ENCODE measurements at regions not wholly inside any gene's neighbourhood (a gene's known extent, or its start where the extent isn't known, plus 50 kb on each side); places are given as distances from the start of the nearest gene placed in this dataset.

- DNase-seq (ENCODE audit: low read depth), result no peak
- no peak overlapping the region for H3K4me3 ChIP-seq (ENCODE audit: low read depth, low read length)
- no peak for TF ChIP-seq CTCF (conservative IDR thresholded peaks at IDR 0.05; ENCODE audit: low read depth, low read length)
Observed at GRCh38 chr1:239151937-239152336, 234.4 kb upstream of the CHRM3 start.

- DNase-seq (ENCODE audit: low read depth), result no peak
- TF ChIP-seq CTCF (conservative IDR thresholded peaks at IDR 0.05; ENCODE audit: low read depth, low read length), result no peak
- H3K4me3 ChIP-seq (ENCODE audit: low read depth, low read length), result no peak overlapping the region
Observed at GRCh38 chr1:239140968-239141367, 245.4 kb upstream of the CHRM3 start.

GRCh38 chr1:239139801-239140200, 246.6 kb upstream of the CHRM3 start:
- H3K4me3 ChIP-seq (ENCODE audit: low read depth, low read length), result no peak overlapping the region
- no peak for DNase-seq (ENCODE audit: low read depth)
- TF ChIP-seq CTCF (conservative IDR thresholded peaks at IDR 0.05; ENCODE audit: low read depth, low read length), result no peak

- no peak for TF ChIP-seq CTCF (conservative IDR thresholded peaks at IDR 0.05; ENCODE audit: low read depth, low read length)
- DNase-seq (ENCODE audit: low read depth), result no peak
- no peak overlapping the region for H3K4me3 ChIP-seq (ENCODE audit: low read depth, low read length)
Observed at GRCh38 chr1:239128541-239128940, 257.8 kb upstream of the CHRM3 start.

- H3K4me3 ChIP-seq (ENCODE audit: low read depth, low read length), result no peak overlapping the region
- no peak for TF ChIP-seq CTCF (conservative IDR thresholded peaks at IDR 0.05; ENCODE audit: low read depth, low read length)
- no peak for DNase-seq (ENCODE audit: low read depth)
Observed at GRCh38 chr1:239126884-239127283, 259.5 kb upstream of the CHRM3 start.

- TF ChIP-seq CTCF (conservative IDR thresholded peaks at IDR 0.05; ENCODE audit: low read depth, low read length), result no peak
- no peak for DNase-seq (ENCODE audit: low read depth)
- H3K4me3 ChIP-seq (ENCODE audit: low read depth, low read length), result no peak overlapping the region
Observed at GRCh38 chr1:239125893-239126292, 260.5 kb upstream of the CHRM3 start.

- TF ChIP-seq CTCF (conservative IDR thresholded peaks at IDR 0.05; ENCODE audit: low read depth, low read length), result no peak
- no peak overlapping the region for H3K4me3 ChIP-seq (ENCODE audit: low read depth, low read length)
- no peak for DNase-seq (ENCODE audit: low read depth)
Observed at GRCh38 chr1:239125027-239125426, 261.3 kb upstream of the CHRM3 start.

Measured in epithelial cell of proximal tubule (primary cell).